Left colon (tissue), 2 donors: ENCODE measurements at regions not wholly inside any gene's neighbourhood (a gene's known extent, or its start where the extent isn't known, plus 50 kb on each side); places are given as distances from the start of the nearest gene placed in this dataset.

Experiments used
- ATAC-seq: fragments of 200-7000 bp; cut with Tn5 transposase; one replicate; pipeline ENCODE4 v1.9.1; 2020; ENCODE audit warnings: mild to moderate bottlenecking, moderate library complexity
- DNase-seq, 2 donors: peaks; one replicate each; pipeline ENCODE4 v3.0.0-alpha.2; 2020
- intact Hi-C, 2 donors: fragments of 100-400 bp; cut with DNase I in 1 of 2; cut with micrococcal nuclease in 1 of 2; formaldehyde crosslinking; loops; one replicate each; pipeline versions ENCODE4 v1.11.2 to v1.14.0; 2022; cut with DNase I, micrococcal nuclease
- donor health status: DM: no; HTN: no; CAD: no.
- donor health status: DM: yes; HTN: yes; CAD: no.

DNA sequence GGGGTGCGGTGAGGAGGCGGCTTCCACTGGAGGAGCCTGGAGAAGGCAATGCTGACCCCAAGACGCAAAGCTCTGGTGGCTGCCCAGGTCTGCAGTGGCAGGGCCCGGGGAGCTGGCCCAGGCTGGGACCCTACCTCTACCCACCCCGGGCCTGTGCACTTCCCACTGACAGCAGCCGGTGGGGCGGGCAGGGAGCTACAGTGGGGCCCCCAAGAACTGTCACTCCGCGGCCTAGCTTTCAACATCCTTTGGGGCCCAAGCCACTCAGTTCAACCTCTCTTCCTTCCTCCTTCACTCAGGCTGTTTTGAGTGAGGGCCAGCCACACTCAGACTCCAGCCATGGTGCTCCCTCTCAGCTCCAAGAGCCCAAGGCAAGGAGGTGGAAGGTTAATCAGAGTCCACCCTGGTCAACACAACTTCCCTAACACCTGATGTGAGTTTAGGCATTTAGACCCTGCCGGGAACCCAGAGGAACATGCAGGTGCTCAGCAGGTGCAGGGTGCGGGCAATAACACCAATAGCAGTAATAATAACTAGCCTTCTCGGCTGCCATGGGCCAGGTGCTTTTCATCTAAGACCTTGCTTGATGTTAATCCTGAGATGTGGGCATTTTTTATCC is 93.6 kb downstream of the ZFP36L2 start:
- ATAC-seq = no peak
- peak in 1 of 2 donors; percentile 48 for DNase-seq
- intact Hi-C loops = loop anchor here (10.0 kb wide), 2 partner anchors 82 to 92 kb away; partner anchors contain the start of gene ZFP36L2 (in 1 of the 2)

GRCh38 chr2:43131890-43132682 is 94.3 kb downstream of the ZFP36L2 start:
- peak; percentile 28 for ATAC-seq
- intact Hi-C loops = loop anchor here (10.0 kb wide), 2 partner anchors 83 to 93 kb away; partner anchors contain the start of gene ZFP36L2 (in 1 of the 2)
- DNase-seq = peak in 1 of 2 donors; percentile 47

DNA sequence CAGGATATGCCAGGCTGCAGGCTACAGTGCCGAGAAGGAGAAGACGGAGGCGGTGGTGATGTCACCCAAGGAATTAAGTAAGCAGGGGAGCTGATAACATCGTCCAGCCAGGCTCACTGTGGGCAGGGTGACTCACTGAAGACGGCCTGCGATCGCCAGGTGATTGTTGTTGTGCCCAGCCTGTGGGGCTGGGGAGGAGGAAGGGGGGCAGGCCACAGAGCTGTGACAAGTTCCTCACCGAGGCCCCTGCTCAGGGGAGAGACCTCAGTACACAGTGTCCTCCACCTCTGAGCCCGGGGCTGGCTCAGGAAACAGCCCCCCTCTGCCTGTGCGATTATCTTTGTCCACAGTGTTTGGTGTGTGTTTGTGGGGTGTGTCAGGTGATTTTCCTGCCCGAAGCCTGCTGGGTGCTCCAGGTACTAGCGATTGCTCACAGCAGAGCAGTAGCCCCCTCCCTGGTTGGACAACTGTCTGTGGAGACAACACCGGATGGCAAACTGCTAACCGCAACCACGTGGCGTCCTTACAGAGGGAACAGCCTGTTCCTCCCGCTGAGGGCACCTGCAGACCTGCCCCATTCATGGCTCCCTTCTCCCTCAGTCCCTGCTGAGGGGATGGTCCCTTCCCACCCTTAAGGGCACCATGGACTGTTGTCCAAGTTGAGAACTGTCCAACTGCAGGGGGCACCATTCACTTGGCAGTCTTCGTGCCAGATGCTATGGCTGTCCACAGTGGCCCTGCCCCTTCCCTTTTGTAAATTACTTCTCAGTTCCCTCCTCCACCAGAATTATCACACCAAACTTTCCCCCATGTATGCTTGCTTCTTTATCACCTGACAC is 95.1 kb downstream of the ZFP36L2 start:
- peak; percentile 86 to 97 for DNase-seq
- peak; percentile 67 for ATAC-seq
- intact Hi-C loops = loop anchor here (10.0 kb wide), 2 partner anchors 84 to 94 kb away; partner anchors contain the start of gene ZFP36L2 (in 1 of the 2)

- DNase-seq (no peak), ATAC-seq (no peak)
- intact Hi-C loops = loop anchor here (10.0 kb wide), 2 partner anchors 84 to 94 kb away; partner anchors contain the start of gene ZFP36L2 (in 1 of the 2)
These were observed 95.9 kb downstream of the ZFP36L2 start for GRCh38 chr2:43130548-43130875.

GRCh38 chr2:43129676-43130547 is 96.5 kb downstream of the ZFP36L2 start:
- ATAC-seq = no peak
- DNase-seq = no peak
- intact Hi-C loops = loop anchor here (10.0 kb wide), 3 partner anchors 85 to 355 kb away; partner anchors contain the start of gene ZFP36L2 (in 1 of the 2)

- ATAC-seq = no peak
- DNase-seq = no peak
- intact Hi-C loops = loop anchor here in 1 of 2 donors (10.0 kb wide), 1 partner anchor 356 kb away; no protein-coding TSS in a partner anchor
These were observed 97.8 kb downstream of the ZFP36L2 start for GRCh38 chr2:43128559-43128955.

- DNase-seq = no peak
- intact Hi-C loops = loop anchor here in 1 of 2 donors (10.0 kb wide), 1 partner anchor 357 kb away; no protein-coding TSS in a partner anchor
These were observed 98.4 kb downstream of the ZFP36L2 start for GRCh38 chr2:43127941-43128558.

GRCh38 chr2:43127208-43127940 is 99.0 kb downstream of the ZFP36L2 start:
- peak; percentile 24 for ATAC-seq
- peak in 1 of 2 donors; percentile 86 for DNase-seq
- intact Hi-C loops = loop anchor here in 1 of 2 donors (10.0 kb wide), 1 partner anchor 357 kb away; no protein-coding TSS in a partner anchor

More at GRCh38 chr2:43127941-43128558, 98.4 kb downstream of the ZFP36L2 start:
- no peak for ATAC-seq

GRCh38 chr2:43126817-43127207 is 99.6 kb downstream of the ZFP36L2 start:
- no peak for DNase-seq
- intact Hi-C loops = loop anchor here in 1 of 2 donors (10.0 kb wide), 1 partner anchor 358 kb away; no protein-coding TSS in a partner anchor
- no peak for ATAC-seq

DNA sequence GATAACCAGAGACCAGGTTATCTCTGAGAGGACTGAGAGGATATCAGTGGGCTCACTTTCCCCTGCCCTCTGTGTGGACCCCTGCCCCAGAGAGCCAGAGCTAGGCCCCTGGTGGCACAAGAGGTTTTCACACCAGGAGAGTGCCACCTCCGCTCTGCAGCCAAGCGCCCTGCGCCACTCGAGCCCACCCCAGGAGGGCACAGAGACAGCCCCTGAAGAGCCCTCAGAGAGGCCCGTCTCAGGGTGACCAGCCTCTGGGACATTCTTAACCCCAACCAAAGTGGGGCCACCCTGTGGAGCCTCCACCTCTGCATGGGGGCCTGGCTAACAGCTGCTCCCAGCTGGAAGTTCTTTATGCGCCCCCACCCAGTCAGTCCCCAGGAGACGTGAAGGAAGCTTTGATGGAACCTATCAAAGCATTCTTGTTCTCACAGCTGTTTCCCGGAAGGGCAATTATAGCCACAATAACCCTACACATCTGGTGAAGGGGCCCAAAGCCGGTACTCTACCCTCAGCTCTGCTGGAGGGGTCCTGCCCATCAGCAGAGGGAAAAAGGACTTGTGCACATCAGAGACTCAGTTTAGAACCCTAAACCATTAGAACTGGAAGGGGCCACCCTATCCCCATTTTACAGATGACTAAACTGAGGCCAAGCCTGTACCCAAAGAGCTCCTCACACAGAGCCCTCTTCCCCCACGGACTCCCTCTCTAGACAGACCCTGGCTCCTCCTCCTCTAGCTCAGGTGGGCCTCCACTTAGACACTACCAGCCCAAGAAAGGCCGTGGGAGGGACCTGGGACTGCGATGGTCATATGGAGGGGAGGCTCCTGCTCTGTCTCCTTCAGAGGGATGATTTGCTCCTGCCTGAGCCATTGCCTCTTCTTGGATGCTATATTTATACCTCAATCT is 101.1 kb downstream of the ZFP36L2 start:
- DNase-seq (no peak), ATAC-seq (no peak)
- intact Hi-C loops = loop anchor here in 1 of 2 donors (10.0 kb wide), 1 partner anchor 359 kb away; no protein-coding TSS in a partner anchor

- intact Hi-C loops = loop anchor here in 1 of 2 donors (10.0 kb wide), 1 partner anchor 360 kb away; no protein-coding TSS in a partner anchor
- ATAC-seq (no peak), DNase-seq (no peak)
These were observed 101.7 kb downstream of the ZFP36L2 start for GRCh38 chr2:43124687-43125057.

- intact Hi-C loops = loop anchor here in 1 of 2 donors (10.0 kb wide), 1 partner anchor 361 kb away; no protein-coding TSS in a partner anchor
- ATAC-seq = no peak
- DNase-seq = no peak
These were observed 102.3 kb downstream of the ZFP36L2 start for GRCh38 chr2:43123981-43124686.

- intact Hi-C loops = loop anchor here in 1 of 2 donors (10.0 kb wide), 1 partner anchor 361 kb away; no protein-coding TSS in a partner anchor
- DNase-seq (no peak), ATAC-seq (no peak)
These were observed 102.9 kb downstream of the ZFP36L2 start for GRCh38 chr2:43123486-43123885.

DNA sequence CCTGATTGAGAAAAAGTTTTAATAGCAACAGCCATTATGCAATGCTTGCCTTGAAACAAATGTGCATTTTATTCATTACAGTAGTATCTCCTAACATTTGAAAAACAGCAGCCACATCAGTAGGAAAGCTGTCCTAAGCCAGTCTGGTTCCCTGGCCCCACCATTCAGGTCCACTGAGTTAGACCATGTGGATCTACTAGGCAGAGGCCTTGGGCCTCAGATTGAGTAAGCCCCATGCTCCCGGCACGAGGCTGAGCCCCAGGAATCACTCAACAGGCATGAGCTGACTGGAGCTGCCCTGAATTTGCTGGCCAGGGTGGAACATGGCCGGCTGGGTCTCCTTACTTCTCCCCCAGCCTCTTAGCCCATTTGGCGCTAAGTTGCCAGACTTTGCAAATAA is 103.4 kb downstream of the ZFP36L2 start:
- no peak for ATAC-seq
- intact Hi-C loops = loop anchor here in 1 of 2 donors (10.0 kb wide), 1 partner anchor 362 kb away; no protein-coding TSS in a partner anchor
- no peak for DNase-seq
